HG03439 (cell line): ENCODE measurements at regions not wholly inside any gene's neighbourhood (a gene's known extent, or its start where the extent isn't known, plus 50 kb on each side); places are given as distances from the start of the nearest gene placed in this dataset.
"Not testable (repeated sequence)": the region's sequence is repeated elsewhere in the genome, so short reads cannot be mapped to it uniquely, and the experiment has no call there.

Experiments used
- ATAC-seq: cut with Tn5 transposase; IDR thresholded peaks from one replicate; pipeline ENCODE4 v1.9.1; 2021; ENCODE audit warnings: mild to moderate bottlenecking, moderate library complexity; ENCODE audit not compliant: unreplicated experiment

- no peak for ATAC-seq
These were observed 118.6 kb upstream of the SKOR2 start for GRCh38 chr18:47370052-47370451.

GRCh38 chr18:47354061-47354460 lies 102.6 kb upstream of the SKOR2 start:
- ATAC-seq: not testable (repeated sequence)

- no peak for ATAC-seq
These were observed 94.6 kb upstream of the SKOR2 start for GRCh38 chr18:47346016-47346415.

- no peak for ATAC-seq
These were observed 93.8 kb upstream of the SKOR2 start for GRCh38 chr18:47345291-47345690.

- ATAC-seq: no peak
These were observed 91.8 kb upstream of the SKOR2 start for GRCh38 chr18:47343291-47343690.

GRCh38 chr18:47342566-47342965 lies 91.1 kb upstream of the SKOR2 start:
- ATAC-seq: no peak

- no peak for ATAC-seq
These were observed 90.2 kb upstream of the SKOR2 start for GRCh38 chr18:47341678-47342077.

GRCh38 chr18:47334966-47335365 lies 83.5 kb upstream of the SKOR2 start:
- no peak for ATAC-seq

GRCh38 chr18:47333926-47334635 lies 82.6 kb upstream of the SKOR2 start:
- ATAC-seq: no peak

GRCh38 chr18:47331641-47332040 lies 80.2 kb upstream of the SKOR2 start:
- ATAC-seq: no peak

GRCh38 chr18:47331026-47331425 lies 79.6 kb upstream of the SKOR2 start:
- no peak for ATAC-seq

GRCh38 chr18:47323158-47323557 lies 71.7 kb upstream of the SKOR2 start:
- ATAC-seq: no peak

- no peak for ATAC-seq
These were observed 70.4 kb upstream of the SKOR2 start for GRCh38 chr18:47321815-47322214.

GRCh38 chr18:47317824-47318508 lies 66.5 kb upstream of the SKOR2 start:
- no peak for ATAC-seq

GRCh38 chr18:47316924-47317323 lies 65.5 kb upstream of the SKOR2 start:
- ATAC-seq: no peak

- ATAC-seq: no peak
These were observed 62.4 kb upstream of the SKOR2 start for GRCh38 chr18:47313901-47314300.

- no peak for ATAC-seq
These were observed 60.1 kb upstream of the SKOR2 start for GRCh38 chr18:47311585-47311984.
